Suprapubic skin (tissue), 4 donors: ENCODE measurements at regions not wholly inside any gene's neighbourhood (a gene's known extent, or its start where the extent isn't known, plus 50 kb on each side); places are given as distances from the start of the nearest gene placed in this dataset.

Experiments used
- DNase-seq, 2 donors: peaks; one replicate each; pipeline ENCODE4 v3.0.0-alpha.2; 2019; ENCODE audit warnings: low spot score in 2 of 2
- H3K27ac ChIP-seq: fragments of 200-600 bp; sonication (generic); one replicate; pipeline ENCODE4 v1.5.1; 2019
- H3K27me3 ChIP-seq: fragments of 200-600 bp; sonication (generic); one replicate; pipeline ENCODE4 v1.5.1; 2019
- H3K36me3 ChIP-seq: fragments of 200-600 bp; sonication (generic); one replicate; pipeline ENCODE4 v1.5.1; 2019
- H3K4me1 ChIP-seq: fragments of 200-600 bp; sonication (generic); one replicate; pipeline ENCODE4 v1.5.1; 2019
- H3K4me3 ChIP-seq: fragments of 200-600 bp; sonication (generic); one replicate; pipeline ENCODE4 v1.5.1; 2019; ENCODE audit warnings: mild to moderate bottlenecking
- H3K9me3 ChIP-seq: fragments of 200-600 bp; sonication (generic); one replicate; pipeline ENCODE4 v1.5.1; 2019
- CTCF ChIP-seq, 2 donors: fragments of 200-600 bp in 1 of 2; fragments of 450-650 bp in 1 of 2; sonication (generic) in 1 of 2; IDR thresholded peaks; one replicate each; pipeline ENCODE4 v1.5.1; 2016 to 2019; ENCODE audit warnings: antibody characterized with exemption in 2 of 2, mild to moderate bottlenecking in 1 of 2, moderate library complexity in 1 of 2
- EP300 ChIP-seq: sonication (generic); formaldehyde crosslinking; IDR thresholded peaks from one replicate; pipeline ENCODE4 v1.6.1; 2017; ENCODE audit warnings: antibody characterized with exemption
- POLR2A ChIP-seq, 2 donors: fragments of 450-650 bp; IDR thresholded peaks; one replicate each; pipeline ENCODE4 v1.6.1; 2017; ENCODE audit warnings: antibody characterized with exemption in 2 of 2, mild to moderate bottlenecking in 2 of 2, moderate library complexity in 2 of 2
- POLR2AphosphoS5 ChIP-seq, 3 donors: sonication (generic); formaldehyde crosslinking; IDR thresholded peaks; one replicate each; pipeline ENCODE4 v1.6.1; 2017; ENCODE audit warnings: antibody characterized with exemption in 3 of 3
- WGBS: methylation state at CpG from one replicate; pipeline ENCODE4 v1.1.5; 2018; 5-methylcytosine and 5-hydroxymethylcytosine counted together

- no peak for DNase-seq
- Histone ChIP-seq H3K4me3 (no peak overlapping the region), H3K9me3 (no peaks in the 10 kb centered on the region), H3K36me3 (no peaks in the 10 kb centered on the region), H3K4me1 (no peaks in the 10 kb centered on the region), H3K27me3 (no peaks in the 10 kb centered on the region), H3K27ac (no peak overlapping the region)
- 60% methylated on average over 11 of the region's 11 CpGs for WGBS
- TF ChIP-seq POLR2A (IDR thresholded peaks at IDR 0.05), result no peak
- TF ChIP-seq CTCF (IDR thresholded peaks at IDR 0.05), result no peak
- TF ChIP-seq EP300, result no peak
- no peak for TF ChIP-seq POLR2AphosphoS5 (IDR thresholded peaks at IDR 0.05)
Observed at GRCh38 chr13:104586051-104586746, 1520.0 kb upstream of the SLC10A2 start.

- H3K27me3 ChIP-seq, result no peaks in the 10 kb centered on the region
- H3K9me3 ChIP-seq, result no peaks in the 10 kb centered on the region
- H3K36me3 ChIP-seq, result no peaks in the 10 kb centered on the region
- no peak for DNase-seq
- no peak overlapping the region for H3K4me3 ChIP-seq
- H3K27ac ChIP-seq, result no peak overlapping the region
- 83% methylated on average over 1 of the region's 1 CpG for WGBS
- H3K4me1 ChIP-seq, result no peaks in the 10 kb centered on the region
- TF ChIP-seq EP300, result no peak
- TF ChIP-seq POLR2AphosphoS5 (IDR thresholded peaks at IDR 0.05), result no peak
- no peak for TF ChIP-seq POLR2A (IDR thresholded peaks at IDR 0.05)
- TF ChIP-seq CTCF (IDR thresholded peaks at IDR 0.05), result no peak
Observed at GRCh38 chr13:104584481-104584880, 1518.3 kb upstream of the SLC10A2 start.

- Histone ChIP-seq H3K27ac (no peak overlapping the region), H3K9me3 (no peaks in the 10 kb centered on the region), H3K4me1 (no peaks in the 10 kb centered on the region), H3K4me3 (no peak overlapping the region), H3K27me3 (no peaks in the 10 kb centered on the region), H3K36me3 (no peaks in the 10 kb centered on the region)
- TF ChIP-seq POLR2A (IDR thresholded peaks at IDR 0.05) (no peak), POLR2AphosphoS5 (IDR thresholded peaks at IDR 0.05) (no peak), EP300 (no peak), CTCF (IDR thresholded peaks at IDR 0.05) (no peak)
- 93% methylated on average over 2 of the region's 2 CpGs for WGBS
- no peak for DNase-seq
Observed at GRCh38 chr13:104580931-104581330, 1514.7 kb upstream of the SLC10A2 start.

GRCh38 chr13:104577071-104577815, 1511.0 kb upstream of the SLC10A2 start:
- no peaks in the 10 kb centered on the region for H3K4me1 ChIP-seq
- no peak for TF ChIP-seq EP300
- no peak for TF ChIP-seq CTCF (IDR thresholded peaks at IDR 0.05)
- no peak for TF ChIP-seq POLR2AphosphoS5 (IDR thresholded peaks at IDR 0.05)
- no peak for TF ChIP-seq POLR2A (IDR thresholded peaks at IDR 0.05)

GRCh38 chr13:104571893-104572229, 1505.6 kb upstream of the SLC10A2 start:
- no peaks in the 10 kb centered on the region for H3K9me3 ChIP-seq

More at GRCh38 chr13:104577071-104577815, 1511.0 kb upstream of the SLC10A2 start:
- H3K36me3 ChIP-seq, result no peaks in the 10 kb centered on the region
- no peaks in the 10 kb centered on the region for H3K9me3 ChIP-seq
- no peak overlapping the region for H3K4me3 ChIP-seq
- no peaks in the 10 kb centered on the region for H3K27me3 ChIP-seq
- no peak for DNase-seq
- 70% methylated on average over 4 of the region's 4 CpGs for WGBS
- H3K27ac ChIP-seq, result no peak overlapping the region

More at GRCh38 chr13:104571893-104572229, 1505.6 kb upstream of the SLC10A2 start:
- H3K27ac ChIP-seq, result peak overlapping the region; percentile 45
- WGBS, result 51% methylated on average over 2 of the region's 2 CpGs
- peaks cover 7% of the 10 kb centered on the region for H3K4me1 ChIP-seq
- H3K36me3 ChIP-seq, result no peaks in the 10 kb centered on the region
- TF ChIP-seq EP300 (no peak), CTCF (IDR thresholded peaks at IDR 0.05) (no peak), POLR2A (IDR thresholded peaks at IDR 0.05) (no peak), POLR2AphosphoS5 (IDR thresholded peaks at IDR 0.05) (no peak)
- no peaks in the 10 kb centered on the region for H3K27me3 ChIP-seq
- H3K4me3 ChIP-seq, result no peak overlapping the region
- no peak for DNase-seq
